Stimulated activated CD4-positive, alpha-beta T cell treated with anti-CD3 and anti-CD28 coated beads, Interleukin-1b, Interleukin-23, amount 100 ng/mL, for 48 hours (primary cell): ENCODE measurements at regions not wholly inside any gene's neighbourhood (a gene's known extent, or its start where the extent isn't known, plus 50 kb on each side); places are given as distances from the start of the nearest gene placed in this dataset.

ENCODE experiments used
- DNase-seq: peaks from one replicate; pipeline ENCODE4 v3.0.0-alpha.2; 2020

GRCh38 chr11:119875841-119876600 is 147.0 kb upstream of the NECTIN1 start:
- no peak for DNase-seq

DNA sequence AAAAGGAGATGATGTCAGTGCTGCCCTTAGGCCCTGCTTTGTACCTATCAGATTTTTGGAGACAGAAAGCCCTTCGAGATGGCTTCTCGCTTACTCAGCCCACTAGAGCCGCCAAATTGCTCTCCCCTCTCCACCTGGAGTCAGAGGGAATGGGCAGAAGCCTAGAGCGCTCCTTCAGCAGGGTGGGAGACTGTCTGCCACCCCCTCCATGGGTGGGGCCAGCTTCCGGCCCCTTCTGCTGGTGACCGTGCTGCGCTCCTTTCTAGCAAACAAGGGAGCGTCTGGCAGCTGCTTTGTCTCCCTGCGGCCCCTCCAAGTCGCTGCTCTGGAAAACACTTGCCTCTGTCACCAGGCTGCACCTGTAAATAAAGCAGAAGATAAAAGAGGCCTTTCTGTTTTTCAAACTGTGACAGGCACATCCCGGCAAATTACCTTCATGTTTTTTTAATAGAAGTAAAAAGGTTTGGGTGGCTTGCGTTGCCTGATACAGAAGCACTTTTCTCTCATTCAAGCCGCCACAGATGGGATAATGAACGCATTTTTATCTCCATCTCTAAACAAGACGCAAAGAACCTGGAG is 145.7 kb upstream of the NECTIN1 start:
- no peak for DNase-seq

GRCh38 chr11:119873761-119874421 is 144.9 kb upstream of the NECTIN1 start:
- no peak for DNase-seq

DNA sequence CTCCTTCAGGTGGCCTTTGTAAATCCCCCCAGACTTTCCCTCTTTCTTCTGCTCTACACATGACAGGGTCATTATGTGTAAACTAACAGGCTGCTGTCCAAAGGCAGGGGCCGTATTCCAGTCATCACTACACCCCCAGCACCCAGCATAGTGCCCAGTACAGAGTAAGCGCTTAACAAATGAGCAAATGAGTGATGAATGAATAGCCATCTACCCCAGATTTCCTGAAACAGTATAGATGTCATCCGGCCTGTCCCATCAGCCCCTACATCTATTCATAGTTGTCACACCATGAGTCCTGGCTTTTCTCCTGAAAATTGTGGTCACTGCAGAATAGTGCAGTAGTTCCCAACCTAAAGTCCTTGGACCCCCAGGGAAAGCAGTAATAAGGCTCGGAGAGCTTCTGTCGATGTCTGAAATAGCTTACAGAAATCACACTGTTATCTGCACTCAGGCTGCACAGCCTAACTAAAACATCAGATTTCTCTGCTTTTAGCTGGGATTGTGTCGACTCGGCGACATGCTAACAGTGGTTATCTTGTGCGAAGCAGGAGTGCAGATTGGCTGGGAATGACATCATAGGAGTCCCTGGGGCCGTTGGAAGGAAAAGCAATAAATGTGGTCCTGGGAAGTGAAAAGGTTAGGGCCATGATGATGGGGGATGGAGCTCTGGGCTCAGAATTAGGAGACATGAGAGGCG is 143.8 kb upstream of the NECTIN1 start:
- DNase-seq = no peak

- DNase-seq = no peak
These were observed 136.7 kb upstream of the NECTIN1 start for GRCh38 chr11:119865661-119866156.

DNA sequence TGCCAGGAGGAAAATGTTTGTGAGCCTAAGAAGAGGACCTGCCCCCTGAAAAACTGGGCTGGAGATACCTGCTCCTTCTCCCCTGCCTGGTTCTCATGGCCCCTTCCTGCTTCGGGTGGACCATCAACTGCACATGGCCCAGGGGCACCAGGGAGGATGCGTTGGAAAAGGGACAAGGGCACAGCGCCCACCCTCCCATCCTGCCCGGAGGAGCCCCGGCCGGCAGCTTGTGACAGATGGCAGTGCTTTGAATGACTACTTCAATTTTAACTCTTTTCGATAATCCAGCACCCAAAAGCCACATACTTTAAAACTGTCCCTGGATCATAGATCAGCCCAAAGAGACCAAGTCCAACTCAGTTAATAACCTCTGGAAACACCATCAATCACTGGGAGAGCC is 135.8 kb upstream of the NECTIN1 start:
- no peak for DNase-seq

- DNase-seq = no peak
These were observed 135.0 kb upstream of the NECTIN1 start for GRCh38 chr11:119863851-119864601.

DNA sequence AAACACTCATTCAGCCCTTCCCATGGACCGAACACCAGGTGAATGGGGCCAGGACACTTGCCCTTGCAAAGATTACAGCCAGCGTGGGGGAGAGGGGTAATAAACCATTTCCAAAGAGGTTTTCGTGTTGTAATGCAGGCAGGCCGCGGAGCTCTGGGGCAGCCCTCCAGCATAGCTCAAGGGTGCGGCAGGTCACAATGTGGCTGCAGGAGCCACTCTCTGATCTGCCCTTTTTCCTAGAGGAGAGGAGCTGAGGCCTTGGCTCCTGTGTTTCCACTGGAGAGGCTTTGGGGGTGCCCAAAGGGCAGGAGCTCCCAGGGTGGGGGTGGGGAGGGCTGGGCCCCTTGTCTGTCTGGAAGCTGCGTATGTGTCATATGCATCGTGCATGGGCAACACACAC is 134.2 kb upstream of the NECTIN1 start:
- no peak for DNase-seq

DNA sequence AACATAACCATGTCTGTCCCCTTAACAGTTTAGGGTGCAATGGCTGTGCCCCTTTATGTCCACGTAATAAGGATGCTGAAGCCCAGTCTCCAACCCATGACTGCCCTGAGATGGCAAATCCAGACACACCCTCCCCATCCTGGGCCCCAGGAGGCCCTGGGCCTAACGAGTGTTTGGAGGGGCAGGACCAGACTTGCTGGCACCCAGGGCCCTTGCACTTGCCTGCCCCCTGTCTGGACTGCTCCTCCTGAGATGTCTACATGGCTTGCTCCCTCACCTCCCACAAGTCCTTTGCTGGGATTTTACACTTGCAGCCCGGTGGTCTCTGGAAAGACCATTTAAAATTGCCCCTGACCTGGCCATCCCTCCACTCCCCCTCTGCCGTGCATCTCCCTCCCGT is 132.2 kb upstream of the NECTIN1 start:
- DNase-seq = no peak

GRCh38 chr11:119860561-119861094 is 131.6 kb upstream of the NECTIN1 start:
- no peak for DNase-seq

DNA sequence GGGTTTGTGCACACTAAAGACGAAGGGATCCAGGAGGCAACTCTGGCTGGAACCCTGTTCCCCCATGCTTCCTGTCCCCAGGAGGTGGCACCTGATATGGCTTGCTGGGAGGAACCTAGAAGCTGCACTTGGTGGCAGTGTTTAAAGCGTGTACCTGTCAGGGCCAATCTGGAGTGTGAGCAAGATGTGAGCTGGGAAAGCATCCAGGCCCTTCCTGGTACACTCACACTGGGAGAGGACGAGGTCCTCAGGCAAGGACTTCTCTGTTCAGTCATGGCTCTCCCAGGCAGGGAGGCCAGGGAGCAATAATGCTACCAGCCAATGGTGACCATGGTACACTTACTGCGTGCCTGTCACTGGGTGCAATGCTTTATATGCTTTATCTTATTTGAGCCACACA is 130.7 kb upstream of the NECTIN1 start:
- DNase-seq = no peak

DNA sequence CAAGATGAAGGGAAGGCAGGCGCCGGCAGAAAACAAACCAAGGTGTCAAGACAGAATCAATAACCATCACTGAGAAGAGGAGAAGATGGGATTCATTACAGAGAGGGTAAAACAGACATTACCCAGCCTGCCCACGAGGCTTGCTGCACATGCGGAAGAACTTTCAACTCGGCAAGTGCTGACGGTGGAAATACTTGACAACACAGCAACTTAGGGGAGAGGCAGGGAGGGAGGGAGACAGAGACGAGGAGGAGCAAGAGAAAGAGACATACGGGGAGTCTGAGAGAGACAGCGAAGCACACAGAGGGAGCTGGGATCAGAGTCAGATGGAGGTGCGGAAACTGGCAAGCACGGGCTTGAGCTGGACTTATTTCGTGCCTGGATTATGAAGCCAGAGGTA is 129.3 kb upstream of the NECTIN1 start:
- no peak for DNase-seq

DNA sequence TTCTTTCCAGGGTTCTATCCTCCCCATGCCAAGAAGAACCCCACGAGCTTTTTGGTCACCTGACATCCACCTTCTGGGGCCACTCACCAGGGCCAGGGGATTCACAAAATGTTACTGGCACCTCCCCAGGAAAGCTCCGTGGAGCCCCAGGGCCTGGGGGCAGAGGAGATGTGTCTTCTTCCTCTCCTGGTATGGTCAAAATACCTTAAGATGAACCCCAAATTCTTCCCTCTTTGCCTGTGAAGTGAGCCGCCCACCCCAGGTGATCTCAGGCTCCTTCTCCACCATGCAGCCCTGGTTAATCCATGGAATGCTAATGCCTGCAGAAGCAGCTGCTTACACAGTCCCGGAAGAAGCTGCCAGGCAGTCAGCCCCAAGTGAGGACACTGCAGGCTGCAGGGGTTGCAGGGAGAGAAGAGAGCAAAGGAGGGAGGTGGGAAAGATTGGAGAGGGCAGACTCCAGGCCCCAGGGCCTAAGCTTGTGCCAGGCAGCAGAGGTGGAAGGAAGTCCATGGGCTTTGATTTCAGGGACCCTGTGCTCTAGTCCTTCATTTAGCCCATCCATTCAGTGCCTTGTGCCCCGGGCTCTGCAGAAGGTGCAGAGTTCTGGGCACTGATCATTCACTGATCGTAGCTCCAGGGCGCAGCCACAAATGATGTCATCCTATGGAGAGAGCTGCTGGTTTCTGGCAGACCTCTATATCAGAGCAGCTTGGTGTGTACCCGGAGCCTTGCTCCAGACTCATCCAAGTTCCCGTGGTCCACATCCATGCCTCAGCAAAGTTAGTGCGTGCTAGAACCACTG is 127.9 kb upstream of the NECTIN1 start:
- no peak for DNase-seq

DNA sequence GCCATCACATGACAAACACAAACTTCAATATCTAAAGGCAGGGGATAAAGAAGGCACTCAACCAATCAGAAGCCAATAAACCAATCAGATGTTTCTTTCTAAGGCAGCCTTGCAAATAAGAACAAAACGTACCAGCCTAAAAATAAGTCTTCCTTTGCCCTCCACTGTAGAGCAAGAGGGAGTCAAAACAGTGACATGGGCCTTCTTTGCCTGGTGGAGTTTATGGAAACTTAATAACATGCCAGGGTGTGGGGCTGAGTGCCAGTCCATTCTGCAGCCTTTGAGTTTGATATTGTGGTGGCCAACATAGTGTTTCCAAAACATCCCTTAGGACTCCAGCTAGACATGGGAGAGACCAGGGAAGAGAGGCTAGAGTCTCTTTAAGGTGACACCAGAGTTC is 126.1 kb upstream of the NECTIN1 start:
- DNase-seq = no peak

- no peak for DNase-seq
These were observed 125.5 kb upstream of the NECTIN1 start for GRCh38 chr11:119854521-119854920.

DNA sequence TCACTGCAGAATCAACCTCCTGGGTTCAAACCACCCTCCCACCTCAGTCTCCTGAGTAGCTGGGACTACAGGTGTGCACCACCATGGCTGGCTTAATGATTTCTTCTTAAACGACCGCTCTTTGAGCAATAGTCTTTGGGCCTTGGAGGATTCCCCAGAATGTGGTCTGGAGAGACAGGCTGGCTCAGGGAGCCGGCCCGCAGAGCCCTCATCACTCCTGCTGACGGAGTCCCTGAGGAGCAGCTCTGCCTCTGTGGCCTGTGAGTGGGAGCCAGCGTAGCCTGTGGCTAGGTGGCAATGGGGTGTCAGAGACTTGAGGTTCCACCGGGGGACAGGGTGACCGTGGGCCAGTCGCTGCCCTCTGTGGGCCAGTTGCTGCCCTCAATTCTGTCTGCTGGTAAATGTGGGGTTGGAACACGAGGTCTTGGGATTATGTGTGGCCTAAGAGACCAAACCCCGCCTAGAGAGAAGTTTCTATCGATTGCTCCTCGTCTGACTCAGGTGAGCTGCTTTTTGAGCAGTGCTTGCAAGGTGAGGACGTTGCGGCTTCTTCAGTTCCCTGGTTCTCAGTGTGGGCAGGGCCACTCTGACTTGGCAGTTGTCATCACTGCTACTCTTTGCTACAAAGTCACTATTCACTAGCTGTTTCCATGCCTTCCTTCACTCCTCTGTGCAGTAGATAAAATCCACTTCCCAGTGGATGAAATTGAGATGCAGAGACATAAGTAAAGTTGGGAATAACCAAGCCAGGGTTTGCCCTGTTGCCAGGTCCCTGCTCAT is 124.8 kb upstream of the NECTIN1 start:
- DNase-seq = no peak

- DNase-seq = no peak
These were observed 123.7 kb upstream of the NECTIN1 start for GRCh38 chr11:119852741-119853140.

DNA sequence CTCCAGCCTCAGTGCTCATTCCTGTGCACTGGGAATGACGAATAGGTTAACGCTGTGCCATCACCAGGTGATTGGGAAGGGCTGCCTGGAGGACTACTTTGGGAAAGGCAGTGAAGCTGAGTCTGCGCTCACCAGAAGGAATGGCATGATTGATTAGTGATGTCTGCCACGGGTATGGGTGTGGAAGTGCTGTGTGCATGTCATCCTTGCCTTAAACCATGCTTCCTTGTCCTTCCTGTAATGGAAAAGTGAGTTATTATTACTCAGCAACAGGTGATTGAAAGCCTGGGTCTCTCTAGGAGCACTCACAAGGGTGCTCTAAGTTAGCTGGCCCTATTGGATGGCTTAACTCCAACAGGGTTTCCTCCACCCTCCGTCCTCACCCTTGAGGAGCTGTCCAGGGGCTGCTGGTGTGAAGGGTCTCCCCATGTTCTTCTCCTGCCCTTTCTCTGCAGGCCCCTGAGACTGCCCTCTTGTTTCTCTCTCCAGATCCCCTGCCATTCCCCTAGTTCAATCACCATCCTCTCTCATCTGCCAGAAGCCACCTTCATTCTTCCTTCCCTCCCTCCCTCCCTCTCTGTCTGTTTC is 121.9 kb upstream of the NECTIN1 start:
- DNase-seq = no peak

DNA sequence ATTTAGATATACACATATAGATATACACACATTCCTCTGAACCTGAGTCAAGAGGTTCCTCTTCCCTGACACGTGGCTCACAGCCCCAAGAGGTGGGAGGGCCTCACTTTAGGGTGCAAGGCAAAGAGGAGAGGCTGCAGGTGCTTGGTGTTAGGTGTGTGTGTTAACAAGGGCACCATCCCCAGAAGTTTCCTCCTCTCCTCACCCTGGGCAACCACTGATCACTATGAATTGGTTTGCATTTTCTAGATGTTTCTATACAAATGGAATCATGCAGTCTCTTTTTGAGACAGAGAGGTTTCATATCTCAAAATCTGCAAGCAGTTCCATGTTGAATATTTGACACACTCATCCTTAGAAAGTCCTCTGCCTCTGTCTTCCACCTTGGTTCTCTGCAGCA is 120.9 kb upstream of the NECTIN1 start:
- DNase-seq = no peak

- DNase-seq = no peak
These were observed 118.9 kb upstream of the NECTIN1 start for GRCh38 chr11:119847853-119848252.
